ENCODE measurements at regions not wholly inside any gene's neighbourhood (a gene's known extent, or its start where the extent isn't known, plus 50 kb on each side); places are given as distances from the start of the nearest gene placed in this dataset.
"Not testable (repeated sequence)": the region's sequence is repeated elsewhere in the genome, so short reads cannot be mapped to it uniquely, and the experiment has no call there.

DNA sequence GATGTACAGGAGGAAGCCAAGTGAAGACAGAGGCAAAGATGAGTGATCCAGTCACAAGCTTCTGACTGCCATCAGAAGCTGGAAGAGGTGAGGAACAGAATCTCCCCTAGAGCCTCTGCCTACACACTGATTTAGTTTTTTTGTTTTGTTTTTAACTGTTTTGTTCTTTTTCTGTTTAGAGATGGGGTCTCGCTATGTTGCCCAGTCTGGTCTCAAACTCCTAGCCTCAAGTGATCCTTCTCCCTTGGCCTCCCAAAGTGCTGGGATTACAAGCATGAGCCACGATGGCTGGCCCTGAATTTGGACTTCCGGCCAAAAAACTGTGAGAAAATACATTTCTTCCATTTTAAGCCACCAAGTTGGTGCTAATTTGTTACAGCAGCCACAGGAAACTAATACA, 204.7 kb upstream of the ZNF608 start:
- Histone ChIP-seq H3K27me3 (ENCODE audit: low read depth) (no peaks in the 10 kb centered on the region), H3K4me1 (peaks cover 19% of the 10 kb centered on the region), H3K36me3 (replicated peaks) (no peaks in the 10 kb centered on the region), H3K9me3 (no peaks in the 10 kb centered on the region), H3K4me3 (no peak overlapping the region)
- in situ Hi-C loops (cut with MboI; ENCODE audit: low sequenced_read_pairs): no loop called here
- DNase-seq (ENCODE audit: low spot score in 2 of 2): no peak

DNA sequence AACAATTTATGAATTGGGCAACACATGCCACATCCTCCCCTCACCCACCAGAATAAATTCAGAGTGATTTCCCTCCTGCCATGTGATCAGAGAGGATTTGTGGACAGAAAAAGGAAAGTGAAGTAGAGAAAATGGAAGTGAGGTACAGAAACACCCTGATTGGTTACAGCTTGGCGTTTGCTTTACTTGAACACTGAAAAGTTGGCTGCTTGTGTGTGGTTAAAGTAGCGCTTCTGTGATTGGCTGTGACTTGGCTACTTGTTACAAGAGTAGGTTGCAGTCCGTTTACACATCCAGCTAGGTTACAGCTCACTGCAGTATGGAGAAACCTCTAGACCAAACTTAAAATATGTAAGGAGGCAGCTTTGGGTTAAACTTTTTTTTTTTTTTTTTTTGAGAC, 205.2 kb upstream of the ZNF608 start:
- no peaks in the 10 kb centered on the region for H3K36me3 ChIP-seq (replicated peaks)
- in situ Hi-C loops (cut with MboI; ENCODE audit: low sequenced_read_pairs): no loop called here
- DNase-seq (ENCODE audit: low spot score in 2 of 2): no peak
- peaks cover 19% of the 10 kb centered on the region for H3K4me1 ChIP-seq
- H3K4me3 ChIP-seq: no peak overlapping the region
- no peaks in the 10 kb centered on the region for H3K27me3 ChIP-seq (ENCODE audit: low read depth)
- no peaks in the 10 kb centered on the region for H3K9me3 ChIP-seq

DNA sequence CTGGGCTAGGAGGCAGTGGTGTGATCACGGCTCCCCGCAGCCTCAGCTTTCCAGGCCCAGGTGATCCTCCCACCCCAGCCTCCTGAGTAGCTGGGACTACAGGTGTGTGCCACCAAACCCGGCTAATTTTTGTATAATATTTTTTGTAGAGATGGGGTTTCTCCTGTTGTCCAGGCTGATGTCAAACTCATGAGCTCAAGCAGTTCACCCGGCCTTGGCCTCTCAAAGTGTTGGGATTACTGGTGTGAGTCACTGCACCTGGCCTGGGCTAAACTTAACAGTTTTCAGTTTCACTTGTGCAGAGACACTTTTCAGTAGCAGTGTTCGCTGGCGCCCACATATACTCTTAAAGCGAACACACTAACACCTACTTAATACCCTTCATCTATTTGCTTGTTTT, 205.6 kb upstream of the ZNF608 start:
- no peaks in the 10 kb centered on the region for H3K27me3 ChIP-seq (ENCODE audit: low read depth)
- H3K9me3 ChIP-seq: no peaks in the 10 kb centered on the region
- H3K36me3 ChIP-seq (replicated peaks): no peaks in the 10 kb centered on the region
- H3K4me1 ChIP-seq: peaks cover 19% of the 10 kb centered on the region
- H3K4me3 ChIP-seq: no peak overlapping the region
- no peak for DNase-seq (ENCODE audit: low spot score in 2 of 2)
- in situ Hi-C loops (cut with MboI; ENCODE audit: low sequenced_read_pairs): no loop called here

DNA sequence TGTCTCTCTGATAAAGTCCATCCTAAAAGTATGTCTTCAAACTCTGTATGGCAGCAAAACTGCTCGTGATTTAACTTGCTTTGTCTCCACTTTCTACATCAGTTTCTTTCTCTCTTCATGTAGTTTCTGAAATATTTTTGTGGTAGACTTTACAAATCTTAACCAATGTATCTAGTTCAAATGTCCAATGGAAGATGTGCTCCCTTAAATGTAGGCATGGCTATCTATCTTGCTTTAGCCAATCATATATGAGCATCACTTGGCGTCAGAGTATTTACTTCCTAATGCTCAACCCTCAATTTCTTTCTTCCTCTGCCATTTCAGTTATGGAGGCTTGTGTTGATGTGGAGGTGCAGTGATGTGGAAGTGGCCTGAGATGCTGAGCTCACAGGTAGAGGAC, 206.1 kb upstream of the ZNF608 start:
- H3K4me3 ChIP-seq: no peak overlapping the region
- in situ Hi-C loops (cut with MboI; ENCODE audit: low sequenced_read_pairs): no loop called here

DNA sequence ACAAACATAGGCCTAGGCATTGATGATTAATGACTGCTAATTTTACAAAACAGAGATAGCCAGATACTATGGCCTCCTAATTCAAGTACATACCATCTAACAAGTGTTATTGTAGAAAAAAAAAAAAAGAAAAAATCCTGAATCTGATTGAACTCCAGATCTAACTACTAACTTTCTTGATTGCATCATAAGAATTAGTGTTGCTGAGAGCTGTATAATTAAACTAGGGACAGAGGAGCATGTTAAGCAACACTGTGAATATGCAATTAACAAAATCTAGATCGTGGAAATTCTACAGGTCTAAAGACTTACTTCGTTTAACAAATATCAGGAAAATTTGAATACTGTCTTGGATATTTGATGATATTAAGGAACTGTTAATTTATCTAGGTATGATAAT, 208.3 kb upstream of the ZNF608 start:
- no peaks in the 10 kb centered on the region for H3K27me3 ChIP-seq (ENCODE audit: low read depth)
- no peaks in the 10 kb centered on the region for H3K36me3 ChIP-seq (replicated peaks)
- DNase-seq (ENCODE audit: low spot score in 2 of 2): no peak
- H3K4me3 ChIP-seq: no peak overlapping the region
- in situ Hi-C loops (cut with MboI; ENCODE audit: low sequenced_read_pairs): no loop called here
- H3K4me1 ChIP-seq: peaks cover 2% of the 10 kb centered on the region
- no peaks in the 10 kb centered on the region for H3K9me3 ChIP-seq

More for the DNA sequence above, 206.1 kb upstream of the ZNF608 start:
- Histone ChIP-seq H3K27me3 (ENCODE audit: low read depth) (no peaks in the 10 kb centered on the region), H3K36me3 (replicated peaks) (no peaks in the 10 kb centered on the region), H3K4me1 (peaks cover 19% of the 10 kb centered on the region), H3K9me3 (no peaks in the 10 kb centered on the region)
- DNase-seq (ENCODE audit: low spot score in 2 of 2): no peak

DNA sequence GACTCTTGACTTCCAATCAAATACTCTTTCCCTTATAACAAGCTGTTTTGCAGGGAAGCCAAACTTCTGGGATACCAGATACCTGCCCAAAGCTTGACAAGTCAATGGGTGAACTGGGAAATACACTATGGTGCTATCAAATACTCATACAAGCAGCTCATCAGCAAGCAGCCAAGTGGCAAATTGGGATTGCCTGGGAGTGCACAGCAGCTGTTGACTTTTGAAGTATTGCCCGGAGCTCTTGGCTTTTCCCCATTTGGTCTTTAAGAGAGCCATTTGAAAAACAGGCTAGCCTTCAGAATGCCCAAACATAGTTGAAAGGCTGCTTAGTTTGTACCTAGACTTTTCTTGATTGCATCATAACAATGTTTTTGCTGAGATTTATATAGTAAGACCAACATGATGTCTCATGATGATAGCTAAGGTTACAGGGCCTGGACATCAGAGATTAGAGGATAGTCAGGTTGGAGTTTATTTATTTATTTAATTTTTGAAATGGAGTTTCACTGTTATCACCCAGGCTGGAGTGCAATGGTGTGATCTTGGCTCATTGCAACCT, 210.1 kb upstream of the ZNF608 start:
- Histone ChIP-seq H3K36me3 (replicated peaks) (no peaks in the 10 kb centered on the region), H3K4me1 (no peaks in the 10 kb centered on the region), H3K27me3 (ENCODE audit: low read depth) (no peaks in the 10 kb centered on the region), H3K9me3 (no peaks in the 10 kb centered on the region), H3K4me3 (no peak overlapping the region)
- in situ Hi-C loops (cut with MboI; ENCODE audit: low sequenced_read_pairs): no loop called here
- DNase-seq (ENCODE audit: low spot score in 2 of 2): no peak

DNA sequence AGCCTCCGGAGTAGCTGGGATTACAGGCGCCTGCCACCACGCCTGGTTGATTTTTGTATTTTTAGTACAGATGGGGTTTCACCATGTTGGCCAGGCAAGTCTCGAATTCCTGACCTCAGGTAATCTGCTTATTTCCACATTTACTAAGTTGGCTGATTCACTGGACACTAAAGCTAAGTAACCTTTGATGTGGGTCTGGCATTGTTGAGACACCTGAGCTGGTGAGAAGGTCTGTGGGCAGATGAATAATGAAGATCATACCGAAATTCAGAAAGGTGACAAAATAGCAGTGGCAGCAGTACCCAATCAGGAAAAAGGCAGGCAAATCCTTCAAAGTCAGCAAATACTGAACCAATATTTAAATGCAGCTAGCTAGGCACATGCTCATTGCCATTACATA, 210.6 kb upstream of the ZNF608 start:
- in situ Hi-C loops (cut with MboI; ENCODE audit: low sequenced_read_pairs): no loop called here
- no peak for DNase-seq (ENCODE audit: low spot score in 2 of 2)
- H3K36me3 ChIP-seq (replicated peaks): no peaks in the 10 kb centered on the region
- H3K9me3 ChIP-seq: no peaks in the 10 kb centered on the region
- no peaks in the 10 kb centered on the region for H3K4me1 ChIP-seq
- H3K27me3 ChIP-seq (ENCODE audit: low read depth): no peaks in the 10 kb centered on the region
- no peak overlapping the region for H3K4me3 ChIP-seq

DNA sequence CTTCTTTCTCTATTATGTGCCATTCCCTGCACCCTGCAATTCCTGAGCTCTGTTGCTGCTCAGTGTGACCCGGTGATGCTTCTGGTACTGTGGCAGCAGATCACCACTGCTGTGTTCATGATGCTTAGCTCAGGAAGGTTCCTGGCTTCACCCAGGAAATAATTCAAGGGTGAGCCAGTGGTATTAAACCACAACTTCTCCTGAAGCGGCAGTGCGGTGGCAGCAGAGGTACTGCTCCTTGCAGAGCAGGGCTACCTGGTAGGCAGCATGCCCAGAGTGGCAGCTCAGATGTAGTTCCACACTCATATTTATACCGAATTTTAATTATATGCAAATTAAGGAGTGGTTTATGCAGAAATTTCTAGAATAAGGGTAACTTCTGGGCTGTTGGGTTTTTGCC, 213.8 kb upstream of the ZNF608 start:
- Histone ChIP-seq H3K4me1 (peaks cover 21% of the 10 kb centered on the region), H3K9me3 (no peaks in the 10 kb centered on the region), H3K36me3 (replicated peaks) (no peaks in the 10 kb centered on the region), H3K27me3 (ENCODE audit: low read depth) (no peaks in the 10 kb centered on the region), H3K4me3 (no peak overlapping the region)
- DNase-seq (ENCODE audit: low spot score in 2 of 2): no peak
- in situ Hi-C loops (cut with MboI; ENCODE audit: low sequenced_read_pairs): no loop called here

DNA sequence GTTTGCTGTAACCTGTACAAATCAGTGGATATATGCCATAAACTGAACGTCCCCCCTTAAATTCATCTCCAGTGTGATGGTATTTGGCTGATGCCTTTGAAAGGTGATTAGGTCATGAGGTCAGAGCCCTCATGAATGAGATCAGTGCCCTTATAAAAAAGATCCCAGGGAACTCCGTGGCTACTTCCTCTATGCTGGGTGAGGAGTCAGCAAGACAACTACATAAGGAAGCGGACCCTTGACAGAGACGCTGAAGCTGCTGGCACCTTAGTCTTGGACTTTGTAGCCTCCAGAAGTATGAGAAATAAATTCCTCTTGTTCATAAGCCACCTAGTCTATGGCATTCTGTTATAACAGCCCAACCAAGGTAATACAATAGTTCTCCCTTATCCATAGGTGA, 215.1 kb upstream of the ZNF608 start:
- Histone ChIP-seq H3K4me1 (peaks cover 24% of the 10 kb centered on the region), H3K4me3 (no peak overlapping the region), H3K9me3 (no peaks in the 10 kb centered on the region), H3K27me3 (ENCODE audit: low read depth) (no peaks in the 10 kb centered on the region), H3K36me3 (replicated peaks) (no peaks in the 10 kb centered on the region)
- DNase-seq (ENCODE audit: low spot score in 2 of 2): no peak
- in situ Hi-C loops (cut with MboI; ENCODE audit: low sequenced_read_pairs): no loop called here

DNA sequence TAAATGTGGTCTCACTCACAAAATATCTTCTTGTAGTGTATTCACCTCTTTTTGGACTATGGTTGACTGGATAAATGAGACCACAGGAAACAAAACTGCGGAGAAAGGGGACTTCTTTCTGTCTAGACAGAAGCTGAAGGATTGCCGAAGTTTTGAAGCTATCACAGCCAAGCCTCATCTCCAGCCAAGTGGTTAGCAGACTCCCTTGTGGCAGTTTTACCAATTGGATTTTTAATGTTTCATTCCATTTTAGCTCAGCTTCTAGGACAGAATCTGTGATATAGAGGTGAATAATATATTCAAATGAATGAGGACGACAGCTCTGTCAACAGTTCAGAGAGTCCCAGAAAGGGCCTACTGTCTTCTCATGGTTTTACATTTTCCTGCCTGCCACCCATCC, 215.7 kb upstream of the ZNF608 start:
- H3K9me3 ChIP-seq: no peaks in the 10 kb centered on the region
- no peak overlapping the region for H3K4me3 ChIP-seq
- DNase-seq (ENCODE audit: low spot score in 2 of 2): no peak
- H3K4me1 ChIP-seq: peaks cover 24% of the 10 kb centered on the region
- no peaks in the 10 kb centered on the region for H3K27me3 ChIP-seq (ENCODE audit: low read depth)
- H3K36me3 ChIP-seq (replicated peaks): no peaks in the 10 kb centered on the region
- in situ Hi-C loops (cut with MboI; ENCODE audit: low sequenced_read_pairs): no loop called here

DNA sequence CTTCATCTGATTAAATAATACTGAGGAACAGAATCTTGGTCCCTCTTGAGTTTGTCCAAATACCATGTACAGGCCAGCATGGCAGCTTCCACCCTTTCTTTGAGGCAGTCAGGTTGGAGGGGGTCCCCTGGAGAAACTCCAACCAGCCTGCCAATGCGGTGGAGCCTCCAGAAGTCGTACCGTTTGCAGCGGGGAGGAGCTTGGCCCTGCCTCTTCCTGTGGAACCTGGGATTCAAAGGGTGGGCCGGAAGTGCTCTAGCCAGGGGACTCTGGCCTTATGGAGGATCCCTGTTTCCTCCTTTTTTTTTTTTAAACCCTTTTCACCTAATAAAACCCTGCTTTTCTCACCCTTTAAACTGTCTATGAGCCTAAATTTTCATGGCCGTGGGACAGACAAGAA, 216.3 kb upstream of the ZNF608 start:
- peaks cover 24% of the 10 kb centered on the region for H3K4me1 ChIP-seq

DNA sequence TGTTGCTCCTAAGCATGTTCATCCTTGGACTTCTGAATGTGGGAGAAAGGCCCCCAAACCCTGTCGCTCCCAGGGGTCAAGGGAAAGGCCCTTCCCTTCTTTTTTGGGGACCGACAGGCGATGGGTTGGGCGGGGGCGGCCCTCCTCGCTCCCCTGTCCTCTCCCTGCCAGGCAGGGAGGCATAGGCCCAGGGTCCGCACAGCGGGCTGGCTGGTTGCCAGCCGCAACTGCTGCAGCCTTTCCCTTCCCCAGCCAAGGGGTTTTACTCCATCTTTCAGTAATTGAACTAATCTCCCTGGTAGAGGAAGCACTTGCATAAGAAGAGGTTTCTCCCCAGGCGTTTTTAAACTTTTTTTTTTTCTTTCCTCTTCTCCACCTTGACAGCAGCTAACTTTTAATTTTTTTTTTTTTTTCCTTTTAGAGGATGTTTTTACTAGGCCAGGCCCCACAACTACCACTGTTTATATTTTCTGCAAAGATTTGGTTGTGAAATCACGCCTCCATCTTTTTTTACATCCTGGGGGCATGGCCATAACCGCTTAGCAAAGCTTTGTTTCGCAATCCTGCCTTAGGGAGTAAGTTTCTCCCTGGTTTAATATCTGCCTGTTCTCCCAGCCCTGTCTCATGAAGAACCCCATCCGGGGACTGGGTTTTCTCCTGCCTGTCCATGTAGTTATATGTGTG, 216.9 kb upstream of the ZNF608 start:
- DNase-seq (ENCODE audit: low spot score in 2 of 2): peak; percentile 59 to 64
- no peaks in the 10 kb centered on the region for H3K27me3 ChIP-seq (ENCODE audit: low read depth)
- H3K9me3 ChIP-seq: no peaks in the 10 kb centered on the region
- H3K4me1 ChIP-seq: peaks cover 24% of the 10 kb centered on the region
- H3K36me3 ChIP-seq (replicated peaks): no peaks in the 10 kb centered on the region
- in situ Hi-C loops (cut with MboI; ENCODE audit: low sequenced_read_pairs): no loop called here
- no peak overlapping the region for H3K4me3 ChIP-seq

More for the DNA sequence above, 216.3 kb upstream of the ZNF608 start:
- Histone ChIP-seq H3K36me3 (replicated peaks) (no peaks in the 10 kb centered on the region), H3K9me3 (no peaks in the 10 kb centered on the region), H3K4me3 (no peak overlapping the region), H3K27me3 (ENCODE audit: low read depth) (no peaks in the 10 kb centered on the region)
- in situ Hi-C loops (cut with MboI; ENCODE audit: low sequenced_read_pairs): no loop called here
- no peak for DNase-seq (ENCODE audit: low spot score in 2 of 2)

DNA sequence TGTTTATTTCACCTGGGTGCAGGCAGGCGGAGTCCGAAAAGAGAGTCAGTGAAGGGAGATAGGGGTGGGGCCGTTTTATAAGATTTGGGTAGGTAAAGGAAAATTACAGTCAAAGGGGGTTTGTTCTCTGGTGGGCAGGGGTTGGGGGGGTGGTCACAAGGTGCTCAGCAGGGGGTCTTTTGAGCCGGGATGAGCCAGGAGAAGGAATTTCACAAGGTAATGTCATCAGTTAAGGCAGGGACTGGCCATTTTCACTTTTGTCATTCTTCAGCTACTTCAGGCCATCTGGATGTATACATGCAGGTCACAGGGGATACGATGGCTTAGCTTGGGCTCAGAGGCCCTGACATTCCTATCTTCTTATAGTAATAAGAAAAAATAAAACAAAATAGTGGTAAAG, 220.3 kb upstream of the ZNF608 start:
- DNase-seq (ENCODE audit: low spot score in 2 of 2); H3K27me3 ChIP-seq (ENCODE audit: low read depth); in situ Hi-C loops (cut with MboI; ENCODE audit: low sequenced_read_pairs); H3K36me3 ChIP-seq (replicated peaks); H3K4me3 ChIP-seq; H3K9me3 ChIP-seq: not testable (repeated sequence)
- H3K4me1 ChIP-seq: peaks cover 24% of the 10 kb centered on the region

DNA sequence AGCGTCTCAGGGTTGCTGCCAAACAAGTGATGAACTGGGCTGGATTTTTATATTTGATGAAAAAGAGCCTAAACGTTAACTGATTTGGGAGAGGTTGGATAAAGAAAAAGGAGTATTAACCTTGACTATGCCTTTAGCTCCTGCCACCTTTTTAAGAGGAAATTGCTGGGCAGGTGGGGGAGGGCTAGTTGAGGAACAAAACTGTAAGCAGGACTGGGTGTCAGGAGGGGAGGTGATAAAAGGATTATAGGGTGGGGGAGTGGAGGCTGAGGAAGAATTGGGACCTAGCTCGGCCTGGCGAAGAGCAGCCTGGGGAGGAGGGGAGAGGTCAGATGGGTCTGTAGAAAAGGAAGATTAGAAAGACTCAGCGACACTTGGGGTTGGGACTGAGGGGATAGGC, 223.9 kb upstream of the ZNF608 start:
- H3K4me3 ChIP-seq; H3K36me3 ChIP-seq (replicated peaks); in situ Hi-C loops (cut with MboI; ENCODE audit: low sequenced_read_pairs); H3K9me3 ChIP-seq; H3K27me3 ChIP-seq (ENCODE audit: low read depth); DNase-seq (ENCODE audit: low spot score in 2 of 2): not testable (repeated sequence)
- peaks cover 21% of the 10 kb centered on the region for H3K4me1 ChIP-seq

DNA sequence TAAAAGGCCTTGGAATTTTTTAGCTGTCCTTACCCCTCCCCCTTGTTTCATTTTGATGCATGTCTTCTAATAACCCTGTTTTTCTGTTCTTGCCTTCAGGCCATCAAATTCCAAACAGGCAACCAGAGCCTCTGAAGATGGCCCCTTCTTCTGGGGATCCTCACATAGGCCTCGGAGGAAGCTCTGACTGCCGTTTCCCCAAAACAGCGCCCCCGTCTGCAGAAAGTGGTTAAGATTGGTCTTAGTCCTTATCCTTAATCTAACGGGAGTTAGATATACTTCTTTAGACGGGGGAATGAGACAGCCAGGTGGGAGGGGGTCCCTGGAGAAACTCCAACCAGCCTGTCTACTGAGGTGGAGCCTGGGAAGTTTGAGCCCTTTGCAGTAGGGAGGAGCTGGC, 226.3 kb upstream of the ZNF608 start:
- DNase-seq (ENCODE audit: low spot score in 2 of 2): peak in 1 of 2 experiments; percentile 49
- Histone ChIP-seq H3K36me3 (replicated peaks) (no peaks in the 10 kb centered on the region), H3K27me3 (ENCODE audit: low read depth) (no peaks in the 10 kb centered on the region), H3K4me1 (peaks cover 20% of the 10 kb centered on the region), H3K9me3 (no peaks in the 10 kb centered on the region), H3K4me3 (no peak overlapping the region)
- in situ Hi-C loops (cut with MboI; ENCODE audit: low sequenced_read_pairs): no loop called here

Data from HAP-1 (cell line).